CD4-positive, alpha-beta T cell (primary cell): ENCODE measurements at regions not wholly inside any gene's neighbourhood (a gene's known extent, or its start where the extent isn't known, plus 50 kb on each side); places are given as distances from the start of the nearest gene placed in this dataset.

Source experiments
- ATAC-seq: fragments of 200-7000 bp; cut with Tn5 transposase; one replicate; pipeline ENCODE4 v1.10.0; 2022; ENCODE audit warnings: mild to moderate bottlenecking; ENCODE audit not compliant: poor library complexity
- CTCF ChIA-PET: fragments of 350-600 bp; sonication (Branson Sonifier 250); formaldehyde crosslinking; loops from one replicate; lab custom pipeline; 2021; ENCODE audit warnings: antibody characterized with exemption, inconsistent platforms; lab: Charles Lee
- POLR2A ChIA-PET: fragments of 350-600 bp; sonication (Branson Sonifier 250); formaldehyde crosslinking; loops from one replicate; lab custom pipeline; 2021; ENCODE audit warnings: antibody characterized with exemption, inconsistent platforms; lab: Charles Lee
- DNase-seq, 14 experiments: peaks; one replicate each; pipeline ENCODE4 v3.0.0-alpha.2; 2013 to 2020; ENCODE audit warnings: mixed read lengths in 2 of 14
- H3K27ac ChIP-seq, 2 donors: one replicate each; pipeline versions ENCODE4 v1.5.1 to v1.7.0; 2013; ENCODE audit warnings: low read length in 2 of 2, low read depth in 1 of 2, mild to moderate bottlenecking in 1 of 2
- H3K27me3 ChIP-seq, 2 experiments: 1 replicate in 1 of 2; 2 replicates in 1 of 2; pipeline versions ENCODE4 v1.6.1 to v1.7.0; 2013; ENCODE audit warnings: low read length in 2 of 2, control low read depth in 1 of 2, mild to moderate bottlenecking in 1 of 2, moderate library complexity in 1 of 2; ENCODE audit not compliant: insufficient read depth in 2 of 2, control insufficient read depth in 1 of 2
- H3K36me3 ChIP-seq: one replicate; pipeline ENCODE4 v1.6.1; 2013; ENCODE audit warnings: low read length, control low read depth; ENCODE audit not compliant: insufficient read depth
- H3K4me1 ChIP-seq: one replicate; pipeline ENCODE4 v1.6.1; 2013; ENCODE audit warnings: low read length, control low read depth; ENCODE audit not compliant: insufficient read depth
- H3K4me3 ChIP-seq: one replicate; pipeline ENCODE4 v1.5.1; 2013; ENCODE audit warnings: mild to moderate bottlenecking, low read length, moderate library complexity
- H3K9me3 ChIP-seq, 2 experiments: 1 replicate in 1 of 2; 2 replicates in 1 of 2; pipeline versions ENCODE4 v1.6.1 to v1.7.0; 2013; ENCODE audit warnings: low read length in 2 of 2, mild to moderate bottlenecking in 2 of 2, control low read depth in 1 of 2, moderate library complexity in 1 of 2; ENCODE audit not compliant: control insufficient read depth in 1 of 2, insufficient read depth in 1 of 2
- H3K27ac Mint-ChIP-seq: one replicate; pipeline ENCODE4 v1.8.0; 2020; ENCODE audit warnings: mixed read lengths
- H3K27me3 Mint-ChIP-seq: one replicate; pipeline ENCODE4 v1.8.0; 2021; ENCODE audit warnings: mixed read lengths
- H3K36me3 Mint-ChIP-seq: one replicate; pipeline ENCODE4 v1.8.0; 2021; ENCODE audit warnings: low read depth, mixed read lengths
- H3K4me1 Mint-ChIP-seq: one replicate; pipeline ENCODE4 v1.8.0; 2021; ENCODE audit warnings: low read depth, mixed read lengths
- H3K4me3 Mint-ChIP-seq: one replicate; pipeline ENCODE4 v1.8.0; 2020; ENCODE audit warnings: mild to moderate bottlenecking, mixed read lengths
- H3K9me3 Mint-ChIP-seq: one replicate; pipeline ENCODE4 v1.8.0; 2020; ENCODE audit warnings: mixed read lengths
- intact Hi-C, 2 experiments: fragments of 100-400 bp; cut with DNase I in 1 of 2; cut with micrococcal nuclease in 1 of 2; formaldehyde crosslinking; loops; one replicate each; pipeline versions ENCODE4 v1.15.1 to v1.9.0; 2023 to 2025; cut with DNase I, micrococcal nuclease
- TF ChIP-seq, protein P1 (sequence below): fragments of 200-600 bp; IDR thresholded peaks from one replicate; pipeline ENCODE4 v1.8.0; 2022; ENCODE audit warnings: antibody characterized with exemption, mild to moderate bottlenecking

GRCh38 chr4:171573181-171573580, 240.0 kb upstream of the GALNTL6 start:
- H3K4me1 ChIP-seq: no peaks in the 10 kb centered on the region
- Mint-ChIP-seq H3K27me3 (no peaks in the 10 kb centered on the region), H3K9me3 (peaks cover 14% of the 10 kb centered on the region), H3K4me1 (no peaks in the 10 kb centered on the region), H3K36me3 (no peaks in the 10 kb centered on the region), H3K27ac (no peak overlapping the region), H3K4me3 (no peak overlapping the region)
- ChIA-PET CTCF (no interaction called here), POLR2A (no interaction called here)
- peaks cover 0 to 8% of the 10 kb centered on the region in 2 experiments for H3K9me3 ChIP-seq
- intact Hi-C loops: no loop called here
- TF ChIP-seq, protein P1, sequence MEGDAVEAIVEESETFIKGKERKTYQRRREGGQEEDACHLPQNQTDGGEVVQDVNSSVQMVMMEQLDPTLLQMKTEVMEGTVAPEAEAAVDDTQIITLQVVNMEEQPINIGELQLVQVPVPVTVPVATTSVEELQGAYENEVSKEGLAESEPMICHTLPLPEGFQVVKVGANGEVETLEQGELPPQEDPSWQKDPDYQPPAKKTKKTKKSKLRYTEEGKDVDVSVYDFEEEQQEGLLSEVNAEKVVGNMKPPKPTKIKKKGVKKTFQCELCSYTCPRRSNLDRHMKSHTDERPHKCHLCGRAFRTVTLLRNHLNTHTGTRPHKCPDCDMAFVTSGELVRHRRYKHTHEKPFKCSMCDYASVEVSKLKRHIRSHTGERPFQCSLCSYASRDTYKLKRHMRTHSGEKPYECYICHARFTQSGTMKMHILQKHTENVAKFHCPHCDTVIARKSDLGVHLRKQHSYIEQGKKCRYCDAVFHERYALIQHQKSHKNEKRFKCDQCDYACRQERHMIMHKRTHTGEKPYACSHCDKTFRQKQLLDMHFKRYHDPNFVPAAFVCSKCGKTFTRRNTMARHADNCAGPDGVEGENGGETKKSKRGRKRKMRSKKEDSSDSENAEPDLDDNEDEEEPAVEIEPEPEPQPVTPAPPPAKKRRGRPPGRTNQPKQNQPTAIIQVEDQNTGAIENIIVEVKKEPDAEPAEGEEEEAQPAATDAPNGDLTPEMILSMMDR: no peak
- H3K36me3 ChIP-seq: no peaks in the 10 kb centered on the region
- DNase-seq: no peak
- no peaks in the 10 kb centered on the region for H3K27me3 ChIP-seq
- H3K27ac ChIP-seq: no peak overlapping the region
- no peak for ATAC-seq
- H3K4me3 ChIP-seq: no peak overlapping the region

GRCh38 chr4:171565130-171565788, 247.9 kb upstream of the GALNTL6 start:
- H3K9me3 Mint-ChIP-seq: no peaks in the 10 kb centered on the region
- POLR2A ChIA-PET: no interaction called here

GRCh38 chr4:171561419-171561818, 251.8 kb upstream of the GALNTL6 start:
- POLR2A ChIA-PET: no interaction called here
- H3K4me3 ChIP-seq: no peak overlapping the region
- H3K9me3 ChIP-seq: peaks cover 0 to 4% of the 10 kb centered on the region in 2 experiments
- TF ChIP-seq, protein P1: no peak
- Mint-ChIP-seq H3K27me3 (no peaks in the 10 kb centered on the region), H3K36me3 (no peaks in the 10 kb centered on the region), H3K4me3 (no peak overlapping the region), H3K27ac (no peak overlapping the region), H3K9me3 (no peaks in the 10 kb centered on the region), H3K4me1 (no peaks in the 10 kb centered on the region)
- intact Hi-C loops: no loop called here
- H3K27me3 ChIP-seq: no peaks in the 10 kb centered on the region
- CTCF ChIA-PET: no interaction called here
- no peak overlapping the region for H3K27ac ChIP-seq
- H3K36me3 ChIP-seq: no peaks in the 10 kb centered on the region
- no peak for DNase-seq
- no peaks in the 10 kb centered on the region for H3K4me1 ChIP-seq
- no peak for ATAC-seq

More at GRCh38 chr4:171565130-171565788, 247.9 kb upstream of the GALNTL6 start:
- Mint-ChIP-seq H3K4me3 (no peak overlapping the region), H3K4me1 (no peaks in the 10 kb centered on the region), H3K36me3 (no peaks in the 10 kb centered on the region), H3K27me3 (no peaks in the 10 kb centered on the region), H3K27ac (no peak overlapping the region)
- no peak for DNase-seq
- Histone ChIP-seq H3K27me3 (no peaks in the 10 kb centered on the region), H3K9me3 (no peaks in the 10 kb centered on the region), H3K4me3 (no peak overlapping the region), H3K27ac (no peak overlapping the region), H3K4me1 (no peaks in the 10 kb centered on the region), H3K36me3 (no peaks in the 10 kb centered on the region)
- intact Hi-C loops: no loop called here
- TF ChIP-seq, protein P1: no peak
- CTCF ChIA-PET: no interaction called here
- no peak for ATAC-seq
